DMS153 treated with DMSO at 0.1 percent for 48 hours (cell line): ENCODE measurements at regions not wholly inside any gene's neighbourhood (a gene's known extent, or its start where the extent isn't known, plus 50 kb on each side); places are given as distances from the start of the nearest gene placed in this dataset.
A peak's percentile ranks its signal among the peaks of the same experiment; 100 is the strongest.

Experiments used
- DNase-seq: peaks from one replicate; lab custom pipeline; 2025; ENCODE audit not compliant: unreplicated experiment; lab: John Stamatoyannopoulos, UW

DNA sequence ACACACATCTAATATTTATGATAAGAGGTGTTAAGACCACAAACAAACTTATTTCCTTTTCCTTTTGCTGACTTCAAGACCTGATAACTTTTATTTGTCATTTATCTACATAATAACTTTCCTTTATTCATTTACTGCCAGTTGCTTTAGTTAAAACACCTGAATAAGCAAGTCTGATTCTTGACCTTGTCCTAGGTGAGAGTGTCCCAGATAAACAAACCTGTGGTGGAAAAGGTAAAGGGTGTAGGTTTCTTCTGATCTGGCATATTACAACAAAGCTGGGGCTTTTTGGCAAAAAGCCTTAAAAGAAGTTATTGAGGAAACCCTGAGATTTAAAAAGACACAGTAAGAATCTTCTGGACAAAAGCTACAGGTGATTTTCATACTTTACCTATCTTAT is 191.5 kb downstream of the ZBBX start:
- DNase-seq, result no peak

DNA sequence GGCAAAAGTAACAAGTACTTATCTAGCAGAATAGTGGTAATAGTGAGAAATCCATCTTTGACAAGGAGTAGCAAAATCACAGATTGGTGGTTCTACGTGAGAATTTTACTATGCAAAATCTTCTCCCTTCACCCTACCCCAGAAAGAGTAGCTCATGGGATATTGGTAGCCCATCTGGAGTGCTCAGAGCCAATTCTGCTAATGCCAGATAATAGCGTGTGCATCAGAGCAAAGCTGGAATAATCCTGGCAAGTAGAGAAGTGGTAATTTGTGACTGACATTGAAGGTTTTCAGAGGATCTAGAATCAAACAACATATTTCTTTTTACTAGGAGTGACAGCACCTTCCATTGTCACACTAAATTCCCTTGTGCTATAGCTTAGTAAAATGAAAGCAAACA is 192.9 kb downstream of the ZBBX start:
- no peak for DNase-seq

GRCh38 chr3:167184511-167184910 is 195.6 kb downstream of the ZBBX start:
- DNase-seq, result no peak

GRCh38 chr3:167172377-167172776 is 207.7 kb downstream of the ZBBX start:
- no peak for DNase-seq

- DNase-seq, result no peak
These were observed 212.6 kb downstream of the ZBBX start for GRCh38 chr3:167167491-167167890.

DNA sequence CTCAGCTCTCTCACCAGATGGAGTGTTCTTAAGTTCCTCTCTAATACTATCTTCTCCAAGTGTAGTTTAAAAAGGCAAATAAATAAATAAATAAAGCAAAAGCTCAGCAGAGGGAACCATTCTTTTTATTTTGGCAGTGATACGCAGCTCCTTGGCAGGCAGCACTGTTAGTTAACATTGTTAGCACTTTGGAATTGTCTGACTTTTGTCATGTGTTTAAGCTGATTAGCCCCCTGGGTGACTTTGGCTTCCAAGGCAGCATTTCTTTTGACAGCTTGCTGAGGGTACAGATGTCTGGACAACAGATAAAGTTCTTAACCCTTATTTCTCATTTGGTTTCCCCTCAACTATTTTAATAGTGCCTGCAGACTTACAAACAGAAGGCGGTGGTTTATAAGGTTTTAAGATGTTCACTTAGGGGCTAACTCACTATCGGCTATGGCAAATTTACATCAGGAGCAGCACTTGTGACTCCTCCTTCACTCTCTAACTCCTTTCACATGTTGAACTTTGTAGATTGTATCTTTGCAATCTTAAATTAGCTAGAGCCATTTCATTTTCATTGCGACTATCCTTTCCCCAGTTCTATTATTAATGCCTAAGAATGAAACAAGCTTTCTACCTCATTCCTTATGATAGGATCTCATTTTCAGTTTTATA is 213.4 kb downstream of the ZBBX start:
- no peak for DNase-seq

- no peak for DNase-seq
These were observed 214.1 kb downstream of the ZBBX start for GRCh38 chr3:167166012-167166411.

DNA sequence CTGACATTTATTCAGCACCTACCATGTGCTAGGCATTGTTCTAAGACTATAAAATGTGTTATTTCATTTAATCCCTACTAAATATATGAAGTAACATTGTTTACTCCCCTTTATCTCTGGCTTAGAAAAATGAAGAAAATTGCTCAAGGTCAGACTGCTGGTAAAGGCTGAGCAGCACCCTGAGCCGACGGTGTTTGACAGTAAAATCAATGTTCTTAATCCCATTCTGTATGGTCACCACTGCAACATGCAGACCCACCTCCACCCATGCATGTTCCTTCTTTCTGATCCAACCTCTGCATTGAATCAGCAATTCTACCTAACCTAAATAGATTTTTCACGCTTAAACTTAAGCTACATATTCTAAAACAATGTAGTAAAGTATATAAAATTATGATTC is 216.5 kb downstream of the ZBBX start:
- no peak for DNase-seq

DNA sequence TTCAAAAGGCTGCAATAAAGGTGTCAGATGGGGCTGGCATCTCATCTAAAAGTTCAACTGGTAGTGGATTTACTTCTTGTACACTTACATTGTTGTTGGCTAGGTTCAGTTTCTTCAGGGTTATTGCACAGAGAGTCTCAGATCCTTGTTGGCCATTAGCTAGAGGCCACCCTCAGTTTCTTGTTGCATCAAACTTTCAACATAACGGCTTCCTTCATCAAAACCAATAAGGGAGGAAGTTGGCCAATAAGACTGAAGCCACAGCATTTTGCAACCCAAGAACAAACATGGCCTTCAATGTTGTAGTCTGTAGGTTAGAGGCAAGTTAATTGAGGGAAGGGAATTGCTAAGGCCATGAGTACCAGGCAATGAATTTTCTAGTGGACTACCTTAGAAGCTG is 218.0 kb downstream of the ZBBX start:
- no peak for DNase-seq

DNA sequence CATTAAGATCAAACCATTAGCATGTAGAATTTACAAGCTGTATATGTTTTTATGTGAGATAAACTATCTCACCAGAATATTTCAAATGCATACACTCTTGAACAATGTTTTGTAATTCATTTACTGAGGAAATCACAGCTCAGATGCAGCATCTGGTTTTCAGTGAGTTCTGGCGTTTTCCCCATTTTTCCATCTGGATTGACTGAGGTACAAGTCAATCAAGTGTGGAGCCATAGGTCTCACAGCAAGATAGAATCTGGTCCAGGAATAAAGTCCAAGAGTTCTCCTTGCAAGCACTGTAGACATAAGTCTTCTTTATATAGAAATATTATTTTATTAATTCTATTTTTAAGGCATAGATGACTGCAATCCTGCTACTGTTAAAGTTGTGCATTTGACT is 219.3 kb downstream of the ZBBX start:
- DNase-seq, result no peak

- peak; percentile 10 for DNase-seq
These were observed 228.5 kb downstream of the ZBBX start for GRCh38 chr3:167151636-167152035.

- DNase-seq, result no peak
These were observed 232.0 kb downstream of the ZBBX start for GRCh38 chr3:167148136-167148535.

DNA sequence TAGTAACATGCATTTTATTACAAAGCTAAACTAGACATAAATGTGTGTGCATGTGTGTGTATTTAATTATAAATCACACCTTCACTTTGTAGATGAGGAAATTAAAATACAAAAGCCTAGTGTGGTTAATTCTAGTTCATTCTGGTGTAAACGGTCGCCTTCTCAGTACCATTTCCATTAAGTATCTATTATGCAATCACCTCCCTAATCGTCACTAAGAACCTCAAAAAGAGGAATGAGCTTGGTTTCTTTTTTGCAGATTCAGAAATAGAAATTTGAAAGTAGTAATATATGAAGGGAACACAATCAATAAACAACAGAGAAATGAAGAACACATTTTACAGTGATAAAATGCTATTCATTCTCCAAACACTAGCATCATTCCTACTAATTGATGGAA is 233.2 kb downstream of the ZBBX start:
- DNase-seq, result no peak

DNA sequence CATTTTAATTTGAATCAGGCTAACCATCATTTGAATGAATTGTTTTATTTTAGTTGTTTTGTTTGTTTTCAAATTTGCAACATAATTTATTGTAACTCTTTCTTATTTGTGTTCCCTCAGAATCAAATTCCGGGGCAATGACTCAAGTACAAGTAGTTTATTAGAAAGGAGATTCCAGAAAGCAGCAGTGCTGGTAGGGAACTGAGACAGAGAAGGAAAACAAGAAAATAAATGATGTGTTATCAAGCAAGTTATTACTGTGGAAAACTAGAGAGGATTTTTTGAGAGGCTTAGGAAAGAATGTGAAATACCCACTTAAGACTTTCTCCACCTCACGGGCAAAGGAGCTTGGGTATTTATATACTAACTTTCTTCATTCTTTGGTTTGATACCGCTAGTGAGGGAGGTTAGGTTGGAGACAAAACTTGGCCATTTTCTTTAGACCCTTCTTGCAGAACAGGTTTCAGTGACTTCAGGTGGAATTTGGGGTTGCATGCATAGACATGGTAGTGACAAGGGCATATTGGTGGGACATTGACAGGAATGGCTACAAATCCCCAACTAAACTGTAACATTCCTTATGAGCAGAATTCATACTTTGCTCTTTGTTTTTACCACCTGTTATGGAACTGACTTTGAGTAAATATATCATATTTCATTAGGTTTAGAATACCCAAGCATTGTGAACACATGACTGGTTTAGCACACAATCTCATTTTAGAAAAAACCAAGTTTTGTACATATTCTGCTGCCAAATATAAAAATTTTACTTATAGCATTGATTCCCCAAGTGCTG is 254.3 kb downstream of the ZBBX start:
- no peak for DNase-seq

- no peak for DNase-seq
These were observed 259.3 kb downstream of the ZBBX start for GRCh38 chr3:167120828-167121227.

- DNase-seq, result no peak
These were observed 263.8 kb downstream of the ZBBX start for GRCh38 chr3:167116120-167116922.

- DNase-seq, result no peak
These were observed 264.7 kb downstream of the ZBBX start for GRCh38 chr3:167115331-167115934.

DNA sequence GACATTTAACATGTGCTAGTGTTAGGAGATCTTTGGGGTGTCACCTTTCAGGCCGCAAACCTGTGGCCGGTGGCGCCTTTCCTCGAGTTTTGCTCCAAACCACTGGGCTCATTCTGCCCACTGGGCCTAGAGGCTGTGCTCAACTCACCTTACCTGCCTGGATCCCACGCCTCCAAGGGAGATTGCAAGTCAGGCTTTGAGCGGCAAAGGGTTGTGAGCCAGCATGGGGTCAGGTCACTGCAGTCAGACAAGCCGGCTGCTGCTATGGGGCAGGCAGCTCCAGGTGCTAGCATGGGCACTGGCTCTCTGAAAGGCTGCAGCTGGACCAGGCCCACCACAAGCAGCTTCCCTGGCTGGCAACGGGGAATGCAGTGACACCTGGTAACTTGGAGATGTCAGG is 265.5 kb downstream of the ZBBX start:
- no peak for DNase-seq

GRCh38 chr3:167113035-167113830 is 266.9 kb downstream of the ZBBX start:
- DNase-seq, result peak; percentile 8

DNA sequence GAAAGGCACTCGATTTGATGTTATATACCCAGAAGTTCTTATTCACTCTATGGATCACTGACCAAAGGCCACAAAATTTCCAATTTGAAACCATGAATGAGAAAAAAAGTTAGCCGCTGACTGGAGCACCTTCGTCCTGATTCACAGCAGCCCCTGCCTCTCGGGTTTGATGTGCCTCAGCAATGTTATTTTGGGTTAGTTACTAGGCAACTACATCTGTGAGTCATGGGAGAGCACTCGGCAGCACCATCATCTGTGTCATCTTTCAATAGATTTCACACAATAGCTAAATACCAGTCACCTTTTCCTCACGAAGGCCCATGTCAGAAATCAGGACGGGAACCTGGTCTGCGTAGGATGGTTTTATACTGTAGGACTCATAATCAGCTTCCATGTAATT is 269.2 kb downstream of the ZBBX start:
- DNase-seq, result peak; percentile 53

- DNase-seq, result no peak
These were observed 270.4 kb downstream of the ZBBX start for GRCh38 chr3:167109746-167110145.
